HG03342 (cell line): ENCODE measurements at regions not wholly inside any gene's neighbourhood (a gene's known extent, or its start where the extent isn't known, plus 50 kb on each side); places are given as distances from the start of the nearest gene placed in this dataset.
A peak's percentile ranks its signal among the peaks of the same experiment; 100 is the strongest.

Experiments
- ATAC-seq: cut with Tn5 transposase; IDR thresholded peaks from one replicate; pipeline ENCODE4 v1.9.1; 2021; ENCODE audit warnings: mild to moderate bottlenecking, moderate library complexity; ENCODE audit not compliant: unreplicated experiment

DNA sequence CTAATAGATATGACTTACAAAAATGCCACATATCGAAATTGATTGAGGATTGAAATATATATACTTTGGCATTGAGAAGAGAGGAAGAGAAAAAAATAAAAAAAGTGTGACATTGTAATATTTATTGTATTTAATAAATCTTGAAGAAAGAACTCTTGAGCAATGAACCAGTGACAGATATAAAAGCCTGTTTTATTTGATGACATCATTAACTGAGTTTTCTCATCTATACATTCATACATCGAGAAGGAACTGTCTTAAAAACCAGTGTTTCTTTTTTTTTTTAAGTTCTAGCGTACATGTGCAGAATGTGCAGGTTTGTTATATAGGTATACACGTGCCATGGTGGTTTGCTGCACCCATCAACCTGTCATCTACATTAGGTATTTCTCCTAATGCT, 368.2 kb downstream of the SNAPC1 start:
- ATAC-seq = no peak

DNA sequence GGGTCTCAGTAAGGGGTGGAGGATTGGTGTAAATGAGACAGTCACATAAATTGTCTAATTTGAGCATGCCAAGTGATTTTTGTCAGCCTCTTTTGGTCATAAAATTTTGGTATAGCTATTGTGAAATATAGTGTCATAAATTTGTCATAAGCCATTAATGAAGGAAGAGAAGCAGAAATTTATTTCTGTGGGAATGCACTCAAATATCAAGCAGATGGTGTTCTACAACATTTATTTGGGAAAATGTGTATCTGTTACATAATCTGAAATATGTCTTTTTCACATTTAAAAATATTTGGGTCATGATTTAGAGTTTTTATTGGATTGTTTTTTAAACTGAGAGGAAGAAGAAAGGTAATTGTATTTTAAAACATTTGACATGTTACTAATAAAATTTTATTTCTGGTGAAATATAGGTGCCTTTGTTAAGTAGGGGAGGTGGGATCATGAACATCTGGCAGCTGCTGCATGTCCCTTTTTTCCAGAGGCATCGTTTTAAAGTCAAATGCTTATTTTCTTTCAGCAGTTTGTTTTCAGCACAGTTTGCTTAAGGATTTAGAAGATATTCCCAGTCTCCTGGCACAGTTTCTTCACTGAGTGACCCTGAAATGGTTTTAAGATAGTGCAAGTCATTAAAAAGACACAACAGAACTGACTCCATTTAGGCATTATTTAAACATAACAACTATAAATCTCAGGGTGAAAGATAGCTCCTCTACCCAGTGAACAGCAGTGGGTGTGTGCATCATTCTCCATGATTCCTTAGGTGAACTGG, 371.7 kb downstream of the SNAPC1 start:
- ATAC-seq = no peak

DNA sequence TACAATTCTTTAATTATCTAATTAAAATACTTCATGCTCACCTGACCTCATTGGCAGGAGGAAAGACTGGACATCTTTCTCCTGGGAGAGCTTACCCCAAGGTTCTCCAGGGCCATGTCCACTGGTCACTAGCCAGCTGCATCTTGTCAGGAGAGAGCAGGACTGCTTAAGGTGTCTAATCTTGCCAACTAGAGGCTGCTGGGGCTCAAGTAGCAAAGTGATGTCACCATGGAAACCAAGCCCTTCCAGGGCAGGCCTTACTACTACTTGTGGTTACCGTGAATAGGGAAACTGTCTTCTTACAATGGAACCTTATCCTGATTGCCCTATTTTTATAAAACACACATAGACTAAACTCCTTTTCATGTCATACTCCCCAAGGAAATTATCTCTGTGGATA, 376.4 kb downstream of the SNAPC1 start:
- no peak for ATAC-seq

DNA sequence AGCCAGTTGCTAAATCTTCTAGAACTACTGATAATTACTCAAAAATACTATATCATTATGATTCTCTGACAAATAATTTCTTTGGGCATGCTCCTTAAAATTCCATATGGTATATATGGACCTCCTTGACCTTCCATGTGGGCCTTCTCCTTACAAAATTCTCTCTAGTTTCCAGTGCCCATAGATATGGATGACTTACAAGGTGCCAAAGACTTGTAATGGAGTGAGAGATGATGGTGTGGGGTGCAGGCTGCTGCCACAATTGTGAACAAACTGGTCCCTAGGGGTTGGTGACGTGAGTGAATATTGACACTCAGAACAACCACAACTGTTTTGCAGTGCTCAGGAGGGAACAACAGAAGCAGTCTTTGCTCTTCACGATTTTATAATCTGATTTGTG, 378.9 kb downstream of the SNAPC1 start:
- ATAC-seq = no peak

DNA sequence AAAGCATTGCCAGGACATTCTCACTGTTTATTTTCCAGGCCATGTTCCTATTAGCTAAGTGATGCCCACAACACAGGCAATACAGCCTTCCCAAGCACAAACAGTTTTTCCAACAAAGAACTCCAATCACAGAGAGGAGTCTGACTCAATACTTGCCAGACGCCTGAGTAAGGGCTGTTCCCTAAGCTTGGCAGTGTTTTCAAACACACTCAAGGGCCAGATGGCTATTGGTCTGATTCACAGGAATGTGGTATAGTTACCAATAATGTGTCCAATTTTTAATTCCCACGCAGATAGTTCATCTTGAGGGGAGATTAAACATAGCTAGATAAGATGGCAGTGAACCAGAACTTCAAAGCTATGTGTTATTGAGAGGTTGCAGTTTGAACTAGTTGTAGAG, 381.0 kb downstream of the SNAPC1 start:
- ATAC-seq = no peak

DNA sequence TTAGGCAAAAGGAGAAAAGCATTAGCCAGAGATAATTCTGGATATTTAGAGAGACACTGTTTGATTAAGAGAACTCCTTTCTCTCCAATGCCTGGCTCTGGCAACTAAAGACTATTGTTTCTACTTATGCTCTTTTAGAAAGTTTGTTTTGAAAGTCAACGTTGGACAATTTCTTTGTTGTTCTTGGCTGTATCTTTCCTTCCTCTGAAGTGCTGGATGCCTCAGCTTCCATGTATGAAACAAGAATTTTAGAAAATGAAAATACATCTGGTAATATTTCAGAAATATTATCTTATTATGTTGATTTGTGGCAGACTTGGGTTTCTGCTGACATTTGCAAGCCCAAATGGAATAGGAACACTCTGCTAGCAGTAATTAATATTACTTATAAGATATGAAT, 382.6 kb downstream of the SNAPC1 start:
- no peak for ATAC-seq

DNA sequence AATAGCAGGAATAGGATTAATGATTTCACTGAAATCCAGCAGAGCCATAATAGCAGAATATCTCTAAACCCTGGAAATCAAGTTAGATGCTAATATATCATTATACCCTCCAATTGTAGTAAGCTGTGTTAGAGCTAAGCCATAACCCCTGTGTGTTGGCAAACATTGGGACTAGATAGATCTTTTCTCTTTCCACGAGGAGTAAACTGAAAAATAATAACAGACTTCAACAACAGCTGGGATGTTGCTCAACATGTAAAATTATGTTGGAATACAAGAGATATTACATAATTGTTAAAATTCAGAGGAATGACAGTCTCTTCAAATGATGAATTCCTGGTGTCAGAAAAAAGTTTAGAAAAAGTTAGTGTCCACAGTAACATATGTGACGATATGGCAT, 383.8 kb downstream of the SNAPC1 start:
- ATAC-seq = no peak

DNA sequence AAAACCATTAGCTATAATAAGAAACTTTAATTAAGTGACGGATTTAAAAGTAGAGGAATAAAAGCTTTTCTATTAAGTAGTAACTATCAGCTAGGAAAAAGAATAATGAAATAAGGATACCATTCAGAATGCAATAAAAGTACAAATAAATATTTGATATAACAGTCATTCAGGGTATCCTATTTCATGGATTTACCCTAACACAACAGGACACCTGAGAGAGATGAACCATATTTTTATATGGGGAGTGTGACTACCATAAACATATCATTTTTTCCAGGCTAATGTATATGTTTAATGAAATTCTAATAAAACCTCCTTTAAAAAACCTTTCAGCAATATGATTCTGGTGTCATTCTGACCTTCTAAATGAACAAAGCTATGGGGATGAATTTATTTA, 393.8 kb downstream of the SNAPC1 start:
- ATAC-seq = no peak

DNA sequence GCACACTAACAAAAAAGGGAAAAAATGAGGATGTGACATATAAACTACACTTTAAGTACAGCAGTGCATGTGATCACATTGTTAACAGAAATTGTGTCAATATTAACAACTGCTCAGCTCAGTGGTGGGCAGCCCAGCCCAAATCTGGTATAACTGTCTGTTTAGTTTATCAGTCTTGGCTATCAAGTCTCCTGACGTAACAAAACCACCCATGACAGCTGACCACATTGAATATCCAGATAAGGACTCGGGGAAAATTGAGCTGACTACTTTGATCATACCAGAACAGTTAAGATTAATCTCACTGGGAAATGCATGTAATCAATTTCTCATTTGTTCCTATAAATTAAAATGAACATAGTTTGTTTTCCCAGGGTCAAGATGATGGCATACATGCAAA, 396.6 kb downstream of the SNAPC1 start:
- no peak for ATAC-seq

DNA sequence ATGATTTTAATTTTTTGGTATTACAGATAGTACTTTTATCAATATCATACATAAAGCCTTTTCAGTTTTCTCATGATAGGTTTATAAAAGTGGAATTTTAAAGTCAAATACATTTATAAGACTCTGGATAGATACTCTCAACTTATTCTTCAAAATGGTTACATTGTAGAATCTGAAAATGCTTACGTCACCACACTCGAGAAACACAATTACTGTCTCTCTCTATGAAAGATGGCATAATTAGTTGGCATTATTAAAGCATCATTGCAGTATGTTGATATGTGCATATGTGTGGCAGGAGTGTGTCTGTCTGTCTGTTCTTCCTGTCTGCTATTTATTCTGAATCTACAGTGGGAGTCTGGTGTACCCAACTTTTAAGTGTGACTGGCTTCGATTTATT, 397.1 kb downstream of the SNAPC1 start:
- no peak for ATAC-seq

DNA sequence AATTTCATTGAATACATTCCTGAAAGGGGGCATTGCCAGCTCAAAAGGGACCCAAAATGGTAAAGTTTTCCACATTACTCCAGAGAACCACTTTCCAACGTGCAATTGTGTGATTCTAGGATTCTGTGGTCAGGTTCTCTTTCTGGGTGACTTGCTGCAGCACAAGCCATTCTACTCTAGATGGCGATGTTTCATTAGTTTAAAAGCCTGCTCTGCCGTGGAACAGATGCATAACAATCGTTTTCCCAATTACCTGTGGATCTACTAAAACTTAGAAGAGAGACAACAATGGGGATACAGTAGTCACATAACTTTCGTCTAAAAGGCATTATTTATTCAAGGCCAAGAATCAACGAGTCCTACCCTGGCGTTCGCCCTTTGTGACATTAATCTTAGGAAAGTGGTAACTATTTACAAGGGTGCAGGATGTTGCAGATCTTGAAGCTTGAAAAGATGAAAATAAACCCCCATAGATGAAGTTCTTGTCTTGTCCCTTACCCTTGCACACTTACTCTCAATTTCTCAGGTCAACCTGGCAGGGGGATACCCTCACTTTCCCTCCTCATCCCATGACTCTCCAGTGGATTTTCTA, 400.9 kb downstream of the SNAPC1 start:
- peak; percentile 61 for ATAC-seq

DNA sequence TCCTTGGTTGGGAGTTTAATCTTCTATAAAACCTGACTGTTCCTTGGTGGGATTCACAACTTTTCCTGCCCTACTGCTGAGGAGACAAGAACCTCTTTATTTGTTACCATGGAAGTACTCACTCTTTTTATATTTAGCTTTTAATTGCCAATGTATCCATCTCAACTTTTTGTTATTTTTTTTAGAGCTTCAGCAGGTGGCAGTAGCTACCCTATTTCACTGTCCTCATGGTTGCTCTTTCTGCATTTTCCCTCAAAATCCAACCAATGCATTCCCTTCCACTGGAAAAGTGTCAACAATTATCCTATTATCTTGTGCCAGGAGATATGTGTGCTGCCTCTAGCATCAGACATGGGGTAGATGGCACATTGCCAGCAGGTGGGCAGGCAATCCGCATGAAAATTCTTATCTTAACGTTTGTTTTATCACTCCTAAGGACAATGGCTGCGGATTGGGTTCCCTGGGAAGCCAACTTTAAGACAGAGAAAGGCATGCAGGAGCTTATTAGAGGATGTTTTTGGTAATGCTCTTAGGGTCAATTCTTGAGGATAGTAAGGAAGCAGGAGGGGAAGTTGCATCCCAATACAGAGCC, 406.4 kb downstream of the SNAPC1 start:
- ATAC-seq = no peak

DNA sequence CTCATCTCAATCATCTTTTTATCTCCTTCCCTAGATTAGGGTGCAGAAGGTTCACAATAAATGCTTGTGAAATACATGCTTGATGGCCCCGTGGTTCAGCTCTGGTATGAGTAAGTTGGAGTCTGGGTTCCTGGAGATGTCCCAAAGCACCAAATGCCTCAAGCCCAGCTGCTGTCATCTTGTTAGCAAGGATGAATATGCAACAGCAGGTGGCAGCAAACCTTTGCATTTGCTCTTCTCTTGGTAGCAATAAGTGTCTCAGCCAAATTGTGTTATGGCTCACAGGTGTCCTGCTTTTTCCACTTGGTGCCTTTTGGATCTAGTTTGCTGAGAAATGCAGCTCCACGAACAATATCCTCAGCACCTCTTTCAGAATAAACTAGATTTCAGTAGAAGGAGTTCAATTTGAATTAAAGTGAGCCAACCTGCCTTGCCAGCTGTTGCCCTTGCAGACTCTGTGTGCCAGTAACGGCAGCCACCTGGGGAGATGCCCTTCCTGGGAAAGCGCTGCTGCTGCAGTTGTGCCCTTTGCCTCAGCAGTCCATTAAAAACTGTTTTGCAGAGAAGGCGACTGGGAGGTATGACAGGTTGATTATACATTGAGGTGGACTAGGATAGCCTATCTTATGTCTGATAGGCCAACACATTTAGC, 417.3 kb downstream of the SNAPC1 start:
- no peak for ATAC-seq

DNA sequence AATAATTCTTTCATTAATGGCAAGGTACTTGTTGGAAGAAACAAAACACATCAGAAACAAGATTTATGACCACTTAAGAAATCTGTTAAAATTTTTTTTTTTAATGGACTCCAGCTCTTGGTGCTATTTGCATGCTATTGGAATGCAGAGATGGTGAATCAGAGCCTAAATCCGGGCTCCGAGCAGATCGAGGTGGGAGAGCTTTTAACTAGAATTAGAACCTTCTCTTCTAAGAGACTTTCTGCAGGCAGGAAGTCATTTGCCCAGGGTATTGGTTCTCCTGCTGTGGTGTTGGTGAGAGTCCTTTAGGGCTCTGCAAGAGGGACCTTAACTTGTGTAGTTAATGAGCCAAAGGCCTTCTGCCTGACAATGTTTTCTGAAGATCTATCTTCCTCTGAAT, 419.4 kb downstream of the SNAPC1 start:
- ATAC-seq = no peak

DNA sequence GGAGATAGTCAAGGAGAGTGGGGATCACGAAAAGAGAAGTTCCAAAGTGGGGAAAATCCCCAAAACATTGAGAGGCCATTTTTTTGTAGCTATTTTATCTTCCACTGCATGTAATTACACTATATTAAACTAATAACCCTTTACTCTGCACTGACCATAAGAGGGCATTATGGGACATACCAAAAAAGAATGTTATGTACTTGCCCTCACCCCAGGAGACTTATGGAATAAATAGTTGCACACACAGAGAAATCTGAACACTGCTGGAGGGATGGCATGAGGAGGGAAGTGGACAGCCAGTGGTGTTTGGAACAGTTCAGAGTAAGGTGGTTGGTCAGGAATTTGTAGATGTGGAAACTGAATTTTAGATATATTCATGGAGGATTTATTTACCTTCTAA, 422.9 kb downstream of the SNAPC1 start:
- ATAC-seq = no peak

DNA sequence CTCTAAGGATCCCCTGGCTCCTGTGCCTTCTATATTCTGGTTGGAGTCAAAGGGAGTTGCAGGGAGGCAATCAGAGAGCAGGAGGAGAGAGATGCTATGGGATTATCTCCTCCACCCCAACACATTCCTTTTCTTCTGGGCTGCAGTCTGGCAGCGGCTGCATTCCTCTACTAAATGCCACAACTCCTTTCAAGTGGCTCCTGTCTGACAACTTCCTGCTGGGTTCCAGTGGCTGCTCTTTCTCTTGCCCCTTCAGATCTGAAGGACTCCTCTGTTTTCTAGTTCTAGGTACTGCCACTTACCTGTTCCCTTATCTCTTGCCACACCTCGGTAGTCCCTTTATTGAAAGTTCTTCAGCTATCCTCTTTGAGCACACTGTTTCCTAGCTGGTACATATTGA, 425.0 kb downstream of the SNAPC1 start:
- no peak for ATAC-seq

DNA sequence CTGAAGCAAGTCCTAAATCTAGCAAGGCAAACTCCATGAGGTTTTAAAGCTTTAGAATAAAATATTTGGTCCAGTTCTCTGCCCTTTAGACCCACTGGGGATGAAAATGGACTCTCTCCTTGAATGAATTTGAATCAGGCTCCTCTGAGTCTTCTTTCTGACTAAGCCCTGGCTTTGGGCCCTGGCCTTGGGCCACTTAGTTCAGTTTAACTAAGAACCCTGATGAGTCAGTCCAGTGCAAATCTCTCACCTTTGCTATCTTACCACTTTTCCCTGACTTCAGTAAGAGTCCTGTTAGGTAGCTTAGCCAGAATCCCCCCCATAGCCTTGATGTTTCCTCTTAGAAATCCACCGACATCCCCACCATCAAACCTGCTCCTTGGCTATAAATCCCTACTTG, 427.5 kb downstream of the SNAPC1 start:
- no peak for ATAC-seq

DNA sequence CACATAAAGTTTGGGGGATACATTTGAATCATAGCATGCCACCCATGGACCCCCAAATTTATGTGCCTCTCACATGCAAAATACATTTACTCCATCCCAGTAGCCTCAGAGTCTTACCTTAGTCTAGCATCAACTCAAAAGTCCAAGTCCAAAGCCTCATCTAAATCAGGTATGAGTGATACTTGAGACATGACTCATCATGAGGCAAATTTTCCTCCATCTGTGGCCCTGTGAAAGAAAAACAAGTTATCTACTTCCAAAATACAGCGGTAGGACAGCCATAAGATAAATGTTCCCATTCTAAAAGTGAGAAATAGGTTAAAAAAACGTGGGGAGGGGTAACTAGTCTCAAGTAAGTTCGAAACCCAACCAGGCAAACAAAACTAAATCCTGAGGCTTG, 444.2 kb downstream of the SNAPC1 start:
- no peak for ATAC-seq

DNA sequence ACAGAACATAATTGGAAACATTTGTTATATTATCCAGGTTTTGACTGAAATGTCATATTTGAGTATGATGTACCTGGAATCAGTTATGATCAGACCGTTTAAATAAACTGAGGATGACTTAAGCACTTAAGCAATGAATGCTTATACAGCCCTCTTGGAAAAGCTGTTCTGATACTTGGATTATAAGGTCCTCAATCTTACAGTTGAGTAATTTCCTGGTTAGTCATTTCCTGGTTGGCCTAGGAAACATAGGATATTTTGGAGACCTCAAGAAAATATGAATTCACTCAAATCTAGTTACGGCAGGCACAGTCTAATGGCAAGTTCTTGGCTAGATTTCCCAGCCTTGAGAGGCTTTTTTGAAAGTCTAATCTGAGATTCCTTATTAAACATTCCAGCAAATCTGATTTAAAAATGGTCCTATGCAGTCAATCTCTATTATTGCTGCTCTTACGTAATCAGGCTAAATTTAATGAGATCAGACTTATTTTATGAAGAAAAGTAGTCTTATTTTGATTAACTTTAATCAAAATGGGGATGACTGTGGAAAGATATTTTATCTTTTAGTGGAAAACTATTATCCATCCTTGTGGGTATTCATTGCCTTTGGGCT, 447.2 kb downstream of the SNAPC1 start:
- no peak for ATAC-seq

DNA sequence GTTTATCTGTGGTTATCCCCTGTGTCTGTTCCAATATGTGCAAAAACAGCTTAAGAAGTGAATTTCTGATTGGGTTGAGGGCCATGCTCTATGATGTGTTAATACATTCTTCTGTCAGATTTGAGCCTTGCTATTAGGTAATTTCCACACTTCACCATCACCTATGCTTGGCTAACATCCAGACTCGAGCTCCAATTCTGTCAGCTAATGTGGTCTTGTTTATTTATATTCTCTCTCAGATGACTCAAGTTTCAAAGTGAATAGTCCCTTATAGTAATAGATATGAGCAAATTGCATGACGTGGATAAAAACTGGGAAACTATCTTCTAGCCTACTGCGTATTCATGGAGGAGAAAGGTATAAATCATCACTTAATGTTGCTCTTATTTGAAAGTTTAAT, 451.3 kb downstream of the SNAPC1 start:
- no peak for ATAC-seq

DNA sequence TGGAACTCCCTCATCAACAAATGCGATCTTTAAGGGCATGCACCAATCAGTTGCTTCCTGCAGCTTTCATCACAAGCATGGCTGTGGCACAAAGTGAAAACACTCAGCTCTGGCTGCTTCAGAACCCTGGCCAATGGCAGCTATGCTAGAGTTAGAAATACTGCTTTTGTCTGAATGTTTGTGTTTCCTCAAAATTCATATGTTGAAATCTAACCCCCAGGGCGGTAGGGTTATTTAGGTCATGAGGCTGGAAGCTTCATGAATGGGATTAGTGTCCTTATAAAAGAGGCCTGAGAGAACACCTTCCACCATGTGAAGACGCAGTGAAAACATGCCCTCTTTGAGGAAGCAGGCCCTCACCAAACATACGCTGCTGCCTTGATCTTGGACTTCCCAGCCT, 453.9 kb downstream of the SNAPC1 start:
- ATAC-seq = no peak

DNA sequence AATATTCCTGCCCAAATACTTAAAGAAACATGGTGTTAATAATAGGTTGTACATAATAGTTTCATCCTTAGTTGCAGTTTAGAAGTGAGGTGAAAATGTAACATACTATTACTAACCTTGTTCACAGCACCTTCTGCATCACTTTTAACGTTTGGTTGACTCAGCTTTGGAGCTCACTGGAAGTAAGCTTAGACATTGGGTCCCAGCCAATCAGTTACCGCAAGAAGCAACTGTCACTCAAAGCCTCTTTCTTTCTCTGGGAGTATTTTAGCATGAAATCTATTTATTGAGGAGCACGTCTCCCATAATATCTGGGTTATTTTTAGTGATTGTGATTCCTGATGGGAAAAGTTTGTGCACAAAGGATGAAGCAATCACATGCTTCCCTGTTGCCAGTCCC, 472.6 kb downstream of the SNAPC1 start:
- ATAC-seq = no peak
